Trophoblast cell (in vitro differentiated cells and primary cell): ENCODE measurements at regions not wholly inside any gene's neighbourhood (a gene's known extent, or its start where the extent isn't known, plus 50 kb on each side); places are given as distances from the start of the nearest gene placed in this dataset.

Experiments used
- DNase-seq, 2 donors: peaks; one replicate each; pipeline ENCODE4 v3.0.0-alpha.2; 2016
- H2AFZ ChIP-seq: 2 replicates; pipeline ENCODE4 v1.6.1; 2013; ENCODE audit warnings: low read length, moderate library complexity, mild to moderate bottlenecking; ENCODE audit not compliant: insufficient read depth, poor library complexity
- H2AK5ac ChIP-seq: 2 replicates; pipeline ENCODE4 v1.6.1; 2013; ENCODE audit warnings: mild to moderate bottlenecking, low read length
- H2BK120ac ChIP-seq: 2 replicates; pipeline ENCODE4 v1.6.1; 2013; ENCODE audit warnings: low read length, mild to moderate bottlenecking, moderate library complexity; ENCODE audit not compliant: insufficient read depth, poor library complexity
- H2BK12ac ChIP-seq: 2 replicates; pipeline ENCODE4 v1.6.1; 2013; ENCODE audit warnings: mild to moderate bottlenecking, low read length, moderate library complexity
- H2BK5ac ChIP-seq: 2 replicates; pipeline ENCODE4 v1.6.1; 2013; ENCODE audit warnings: low read length, low read depth, moderate library complexity, mild to moderate bottlenecking; ENCODE audit not compliant: poor library complexity
- H3K14ac ChIP-seq: 2 replicates; pipeline ENCODE4 v1.6.1; 2013; ENCODE audit warnings: mild to moderate bottlenecking, low read length
- H3K18ac ChIP-seq: 2 replicates; pipeline ENCODE4 v1.6.1; 2013; ENCODE audit warnings: mild to moderate bottlenecking, low read length
- H3K23ac ChIP-seq: 2 replicates; pipeline ENCODE4 v1.6.1; 2013; ENCODE audit warnings: low read length
- H3K27ac ChIP-seq: 2 replicates; pipeline ENCODE4 v1.5.1; 2013; ENCODE audit warnings: low read depth, mild to moderate bottlenecking, inconsistent platforms, low read length, moderate library complexity
- H3K27me3 ChIP-seq: 2 replicates; pipeline ENCODE4 v1.6.1; 2013; ENCODE audit warnings: inconsistent platforms, mild to moderate bottlenecking, low read length, moderate library complexity; ENCODE audit not compliant: insufficient read depth
- H3K36me3 ChIP-seq, 2 experiments: 1 replicate in 1 of 2; 2 replicates in 1 of 2; pipeline ENCODE4 v1.6.1; 2013; ENCODE audit warnings: low read length in 2 of 2, mild to moderate bottlenecking in 2 of 2, moderate library complexity in 1 of 2; ENCODE audit not compliant: insufficient read depth in 2 of 2, control insufficient read depth in 1 of 2
- H3K4ac ChIP-seq: 2 replicates; pipeline ENCODE4 v1.6.1; 2013; ENCODE audit warnings: low read depth, mild to moderate bottlenecking, low read length, moderate library complexity
- H3K4me1 ChIP-seq, 2 experiments: 1 replicate in 1 of 2; 2 replicates in 1 of 2; pipeline ENCODE4 v1.6.1; 2013; ENCODE audit warnings: low read length in 2 of 2, mild to moderate bottlenecking in 2 of 2, moderate library complexity in 1 of 2; ENCODE audit not compliant: insufficient read depth in 2 of 2, control insufficient read depth in 1 of 2
- H3K4me2 ChIP-seq: 2 replicates; pipeline ENCODE4 v1.6.1; 2013; ENCODE audit warnings: inconsistent platforms, mild to moderate bottlenecking, low read length, moderate library complexity
- H3K4me3 ChIP-seq: 2 replicates; pipeline ENCODE4 v1.5.1; 2013; ENCODE audit warnings: mild to moderate bottlenecking, low read depth, low read length, inconsistent platforms
- H3K79me1 ChIP-seq: one replicate; pipeline ENCODE4 v1.6.1; 2013; ENCODE audit warnings: low read length
- H3K79me2 ChIP-seq: 2 replicates; pipeline ENCODE4 v1.6.1; 2013; ENCODE audit warnings: low read length, mild to moderate bottlenecking; ENCODE audit not compliant: control insufficient read depth, insufficient read depth, poor library complexity
- H3K9ac ChIP-seq: 2 replicates; pipeline ENCODE4 v1.6.1; 2013; ENCODE audit warnings: mild to moderate bottlenecking, low read length
- H3K9me3 ChIP-seq: 2 replicates; pipeline ENCODE4 v1.6.1; 2013; ENCODE audit warnings: low read depth, mild to moderate bottlenecking, control low read depth, inconsistent platforms, low read length; ENCODE audit not compliant: insufficient read depth
- H4K12ac ChIP-seq: 2 replicates; pipeline ENCODE4 v1.6.1; 2013; ENCODE audit warnings: low read depth, mild to moderate bottlenecking, low read length, moderate library complexity
- H4K8ac ChIP-seq: 2 replicates; pipeline ENCODE4 v1.6.1; 2013; ENCODE audit warnings: low read depth, mild to moderate bottlenecking, low read length, moderate library complexity
- H4K91ac ChIP-seq: one replicate; pipeline ENCODE4 v1.6.1; 2013; ENCODE audit warnings: low read depth, mild to moderate bottlenecking, low read length, moderate library complexity
- WGBS: extraction: QIAGEN DNeasy Blood & Tissue Kit; methylation state at CpG from one replicate; pipeline ENCODE4 v1.1.7; 2013; ENCODE audit warnings: missing lambda C conversion rate; ENCODE audit not compliant: insufficient read length, insufficient coverage; ENCODE audit errors: extremely low coverage; 5-methylcytosine and 5-hydroxymethylcytosine counted together

GRCh38 chr19:29311191-29311790, 98.3 kb upstream of the UQCRFS1 start:
- H3K4me1 ChIP-seq = no peaks in the 10 kb centered on the region
- DNase-seq = no peak
- H4K8ac ChIP-seq = no peak overlapping the region
- no peak overlapping the region for H4K12ac ChIP-seq
- H2AFZ ChIP-seq = no peak overlapping the region
- no peak overlapping the region for H3K14ac ChIP-seq
- no peak overlapping the region for H3K23ac ChIP-seq
- H2BK5ac ChIP-seq = no peak overlapping the region
- H3K4ac ChIP-seq = no peak overlapping the region
- H3K4me3 ChIP-seq = no peak overlapping the region
- H3K4me2 ChIP-seq = no peak overlapping the region
- H4K91ac ChIP-seq = no peak overlapping the region
- H2AK5ac ChIP-seq = no peak overlapping the region
- H2BK12ac ChIP-seq = no peak overlapping the region
- WGBS = no CpG with 5 or more reads among the region's 14 CpGs
- H3K27ac ChIP-seq = no peak overlapping the region
- H3K18ac ChIP-seq = no peak overlapping the region
- no peaks in the 10 kb centered on the region for H3K9me3 ChIP-seq
- no peaks in the 10 kb centered on the region for H3K36me3 ChIP-seq
- no peaks in the 10 kb centered on the region for H3K79me2 ChIP-seq
- H3K27me3 ChIP-seq = no peaks in the 10 kb centered on the region
- no peak overlapping the region for H2BK120ac ChIP-seq
- H3K79me1 ChIP-seq = no peaks in the 10 kb centered on the region
- no peak overlapping the region for H3K9ac ChIP-seq

GRCh38 chr19:29315556-29316190, 102.7 kb upstream of the UQCRFS1 start:
- Histone ChIP-seq H2AFZ (no peak overlapping the region), H3K4ac (no peak overlapping the region), H3K14ac (no peak overlapping the region), H3K4me2 (no peak overlapping the region), H4K91ac (no peak overlapping the region), H4K8ac (no peak overlapping the region), H3K27me3 (no peaks in the 10 kb centered on the region), H3K18ac (no peak overlapping the region), H3K9ac (no peak overlapping the region), H2BK12ac (no peak overlapping the region), H2BK120ac (no peak overlapping the region), H3K9me3 (peaks cover 2% of the 10 kb centered on the region), H3K27ac (no peak overlapping the region), H3K36me3 (no peaks in the 10 kb centered on the region), H3K23ac (no peak overlapping the region), H2AK5ac (no peak overlapping the region), H3K79me2 (no peaks in the 10 kb centered on the region), H4K12ac (no peak overlapping the region), H2BK5ac (no peak overlapping the region), H3K4me3 (no peak overlapping the region), H3K4me1 (no peaks in the 10 kb centered on the region), H3K79me1 (no peaks in the 10 kb centered on the region)
- no CpG with 5 or more reads among the region's 4 CpGs for WGBS
- no peak for DNase-seq

- no peaks in the 10 kb centered on the region for H3K79me2 ChIP-seq
- H3K23ac ChIP-seq = no peak overlapping the region
- no peaks in the 10 kb centered on the region for H3K79me1 ChIP-seq
- H3K4me2 ChIP-seq = no peak overlapping the region
- no peak overlapping the region for H3K18ac ChIP-seq
- H2BK120ac ChIP-seq = no peak overlapping the region
- H3K27me3 ChIP-seq = no peaks in the 10 kb centered on the region
- no peak overlapping the region for H3K4me3 ChIP-seq
- no peak overlapping the region for H4K8ac ChIP-seq
- H2AK5ac ChIP-seq = no peak overlapping the region
- H4K91ac ChIP-seq = no peak overlapping the region
- H3K36me3 ChIP-seq = no peaks in the 10 kb centered on the region
- no peak for DNase-seq
- H3K4me1 ChIP-seq = no peaks in the 10 kb centered on the region
- H3K9me3 ChIP-seq = peaks cover 2% of the 10 kb centered on the region
- no peak overlapping the region for H4K12ac ChIP-seq
- WGBS = no CpG with 5 or more reads among the region's 6 CpGs
- H2BK5ac ChIP-seq = no peak overlapping the region
- no peak overlapping the region for H3K9ac ChIP-seq
- no peak overlapping the region for H3K27ac ChIP-seq
- H3K14ac ChIP-seq = no peak overlapping the region
- H3K4ac ChIP-seq = no peak overlapping the region
- no peak overlapping the region for H2BK12ac ChIP-seq
- H2AFZ ChIP-seq = no peak overlapping the region
Measured at GRCh38 chr19:29318581-29318980, 105.6 kb upstream of the UQCRFS1 start.

GRCh38 chr19:29320086-29320485, 107.1 kb upstream of the UQCRFS1 start:
- Histone ChIP-seq H3K4me3 (no peak overlapping the region), H3K79me2 (no peaks in the 10 kb centered on the region), H4K91ac (no peak overlapping the region), H3K9ac (no peak overlapping the region), H3K4ac (no peak overlapping the region), H3K27ac (no peak overlapping the region), H4K12ac (no peak overlapping the region), H3K4me2 (no peak overlapping the region), H2BK120ac (no peak overlapping the region), H3K27me3 (no peaks in the 10 kb centered on the region), H4K8ac (no peak overlapping the region), H3K36me3 (no peaks in the 10 kb centered on the region), H3K23ac (no peak overlapping the region), H2AFZ (no peak overlapping the region), H2BK5ac (no peak overlapping the region), H3K14ac (no peak overlapping the region), H3K79me1 (no peaks in the 10 kb centered on the region), H3K4me1 (no peaks in the 10 kb centered on the region), H2AK5ac (no peak overlapping the region), H3K18ac (no peak overlapping the region), H3K9me3 (peaks cover 2% of the 10 kb centered on the region), H2BK12ac (no peak overlapping the region)
- WGBS = no CpG with 5 or more reads among the region's 5 CpGs
- no peak for DNase-seq
